GOT3 (cell line): ENCODE measurements at regions not wholly inside any gene's neighbourhood (a gene's known extent, or its start where the extent isn't known, plus 50 kb on each side); places are given as distances from the start of the nearest gene placed in this dataset.

Experiments used
- DNase-seq: peaks from one replicate; lab custom pipeline; 2025; ENCODE audit warnings: mixed read lengths; lab: John Stamatoyannopoulos, UW

DNA sequence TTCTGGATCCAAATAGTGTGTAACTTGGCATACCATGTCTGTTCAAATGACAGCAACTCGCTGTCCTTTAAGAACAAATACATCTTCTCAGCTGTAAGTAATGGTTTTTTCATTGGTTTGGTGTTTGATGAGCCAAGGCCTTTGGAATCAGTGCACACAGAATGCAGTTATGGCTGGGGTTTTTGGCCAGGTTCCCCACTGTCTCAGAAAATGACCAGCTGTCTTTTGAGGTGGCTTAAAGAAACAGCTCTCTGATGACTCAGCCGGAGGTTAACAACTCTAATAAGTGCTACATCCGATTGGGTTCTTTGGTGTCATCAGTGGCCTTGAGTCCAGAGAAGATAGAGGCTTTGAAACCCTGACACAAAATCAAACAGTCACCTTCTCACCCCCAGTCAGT lies 688.4 kb downstream of the REEP3 start:
- DNase-seq = no peak

DNA sequence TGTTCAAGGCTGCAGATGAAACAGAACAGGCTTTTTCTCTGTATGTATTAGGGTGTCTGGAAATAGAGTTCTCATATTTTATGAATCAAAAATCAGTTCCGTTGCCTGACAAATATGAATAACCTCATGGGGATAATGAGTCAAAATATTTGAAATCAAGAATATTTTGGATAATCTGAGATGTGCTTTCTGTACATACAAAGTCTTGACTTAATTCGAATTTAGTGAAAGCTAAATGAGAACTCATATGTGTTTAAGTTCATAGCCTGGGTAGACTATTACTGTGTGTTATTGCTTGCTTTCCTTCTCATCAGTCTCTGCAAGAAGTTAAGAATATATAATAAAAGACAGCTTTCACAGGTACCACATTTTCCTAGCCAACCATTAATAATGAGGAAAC lies 689.0 kb downstream of the REEP3 start:
- no peak for DNase-seq

DNA sequence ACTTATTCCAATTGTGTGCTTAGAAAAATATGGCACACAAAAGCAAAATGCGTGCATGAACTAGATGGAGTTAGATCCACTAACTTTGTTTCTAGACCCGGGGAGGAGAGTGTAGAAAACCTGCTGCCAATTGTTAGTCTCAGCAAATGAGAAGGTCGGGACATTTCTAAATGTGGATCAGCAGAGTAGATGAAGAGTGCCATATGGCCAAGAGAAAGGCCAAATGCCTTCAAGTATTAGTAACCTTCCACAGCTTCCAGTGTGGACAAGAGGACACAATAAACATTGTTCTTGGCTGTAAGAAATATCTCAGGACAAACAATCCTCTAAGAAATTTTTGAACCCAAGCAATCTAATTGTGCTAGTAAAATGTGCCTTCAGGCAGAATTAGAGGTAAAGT lies 690.3 kb downstream of the REEP3 start:
- DNase-seq = no peak

DNA sequence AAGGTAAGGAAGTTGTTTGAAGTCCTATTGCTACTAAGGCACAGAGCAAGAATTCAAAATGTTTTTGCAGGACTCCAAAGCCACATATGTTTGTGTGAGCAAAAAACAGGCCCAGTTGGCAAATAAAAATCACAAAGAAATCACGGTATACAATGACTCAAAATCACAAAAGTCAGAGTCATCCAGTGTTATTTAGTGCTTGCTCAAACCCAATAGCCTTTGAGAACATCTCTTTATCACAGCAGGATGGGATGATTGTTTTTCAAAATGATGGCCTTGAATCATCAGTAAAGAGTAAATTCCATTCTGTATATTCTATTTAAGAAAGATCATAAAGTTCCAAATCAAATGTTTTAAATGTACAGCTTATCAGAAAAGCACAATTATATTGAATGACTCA lies 693.9 kb downstream of the REEP3 start:
- DNase-seq = no peak

GRCh38 chr10:64219271-64220025 lies 698.2 kb downstream of the REEP3 start:
- no peak for DNase-seq

- no peak for DNase-seq
Measured at GRCh38 chr10:64234489-64234888, 713.3 kb downstream of the REEP3 start.

DNA sequence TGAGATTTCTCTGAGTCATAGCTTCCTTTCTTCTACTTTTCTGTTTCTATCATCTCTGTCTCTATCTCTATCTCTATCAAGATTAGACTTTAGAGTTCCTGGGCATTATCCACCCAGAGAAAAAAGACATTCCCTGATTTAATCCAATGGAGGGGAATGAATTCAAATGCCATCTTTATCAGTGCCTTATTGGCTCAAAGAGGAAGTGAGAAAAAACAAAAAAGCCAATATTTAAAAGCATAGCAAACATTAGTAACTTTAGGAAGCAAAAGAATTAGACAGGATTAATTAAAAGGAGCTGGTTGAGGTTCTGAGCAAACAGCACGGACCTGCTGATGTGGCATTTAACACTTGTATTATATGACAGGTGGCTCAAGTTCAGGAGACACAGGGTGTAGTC lies 736.5 kb downstream of the REEP3 start:
- DNase-seq = no peak

GRCh38 chr10:64261092-64261491 lies 739.9 kb downstream of the REEP3 start:
- DNase-seq = no peak

GRCh38 chr10:64261676-64262075 lies 740.5 kb downstream of the REEP3 start:
- DNase-seq = no peak

- DNase-seq = no peak
Measured at GRCh38 chr10:64265961-64266360, 744.8 kb downstream of the REEP3 start.

DNA sequence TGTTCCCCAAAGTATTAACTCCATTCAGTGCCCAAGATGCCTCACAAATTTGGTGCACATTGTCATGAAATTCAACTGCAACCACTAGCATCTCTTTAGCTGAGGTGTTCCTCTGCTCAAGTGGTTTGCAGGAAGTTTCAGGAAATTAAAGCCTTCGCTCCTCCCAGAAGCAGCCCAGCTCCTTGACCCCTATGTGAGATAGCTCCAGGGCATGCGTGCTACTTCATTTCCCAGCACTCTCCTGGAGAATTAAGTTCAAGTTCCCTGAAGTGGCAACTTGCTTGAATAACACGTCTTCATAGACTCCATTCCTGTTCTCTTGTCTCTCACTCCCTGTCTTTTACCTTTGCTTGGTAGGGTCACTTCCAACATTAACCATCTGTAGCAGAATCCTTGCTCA lies 750.3 kb downstream of the REEP3 start:
- no peak for DNase-seq

DNA sequence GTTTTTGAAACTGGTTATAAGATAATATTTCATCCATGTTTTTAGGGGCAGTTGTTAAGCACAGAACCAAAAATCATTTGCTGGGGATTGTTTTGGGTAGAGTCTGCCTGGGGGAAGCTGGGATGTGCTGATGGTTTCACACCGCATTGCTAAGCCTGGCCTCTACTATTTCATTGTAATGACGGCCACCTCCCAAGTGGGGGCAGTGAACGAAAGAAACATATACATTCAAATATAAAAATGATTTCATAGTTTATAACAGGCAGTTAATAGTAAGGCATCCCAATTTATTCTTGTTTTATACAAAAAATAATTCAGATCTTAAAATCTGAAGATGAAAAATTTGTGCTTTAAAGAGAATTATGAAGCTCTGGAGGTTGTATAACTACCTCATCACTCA lies 750.8 kb downstream of the REEP3 start:
- no peak for DNase-seq

- no peak for DNase-seq
Measured at GRCh38 chr10:64275001-64275400, 753.8 kb downstream of the REEP3 start.

- no peak for DNase-seq
Measured at GRCh38 chr10:64275774-64276173, 754.6 kb downstream of the REEP3 start.

GRCh38 chr10:64277536-64277935 lies 756.3 kb downstream of the REEP3 start:
- no peak for DNase-seq

DNA sequence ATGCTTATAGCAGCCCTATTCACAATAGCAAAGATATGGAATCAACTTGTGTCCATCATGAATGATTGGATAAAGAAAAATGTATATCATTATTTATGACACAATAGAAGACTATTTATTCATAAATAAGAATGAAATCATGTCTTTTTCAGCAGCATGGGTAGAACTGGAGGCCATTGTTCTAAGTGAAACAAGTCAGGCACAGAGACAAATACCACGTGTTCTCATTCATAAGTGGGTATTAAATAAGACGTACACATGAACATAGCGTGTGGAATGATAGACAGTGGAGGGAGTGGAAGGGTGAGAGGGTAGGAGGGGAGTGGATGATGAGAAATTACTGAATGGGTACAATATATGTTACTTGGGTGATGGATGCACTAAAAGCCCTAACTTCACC lies 762.4 kb downstream of the REEP3 start:
- DNase-seq = no peak

DNA sequence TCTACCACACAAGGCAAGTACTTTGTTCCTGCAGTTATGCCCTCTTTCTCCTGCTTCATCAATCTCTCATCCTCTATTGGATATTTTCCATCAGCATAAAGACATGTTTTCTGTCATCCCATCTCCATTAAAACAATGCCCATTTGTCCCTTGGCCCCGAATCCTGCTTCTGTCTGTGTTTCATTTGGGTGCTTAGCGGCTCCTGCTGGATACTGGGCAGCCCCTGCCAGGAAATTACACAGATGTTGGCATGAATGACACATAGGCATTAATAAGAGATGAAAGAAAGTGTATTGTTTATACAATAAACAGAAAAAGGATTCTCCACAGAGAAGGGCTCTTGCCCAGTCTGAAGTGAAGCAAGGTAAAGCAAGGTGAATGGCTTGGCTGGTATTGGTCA lies 765.3 kb downstream of the REEP3 start:
- no peak for DNase-seq

DNA sequence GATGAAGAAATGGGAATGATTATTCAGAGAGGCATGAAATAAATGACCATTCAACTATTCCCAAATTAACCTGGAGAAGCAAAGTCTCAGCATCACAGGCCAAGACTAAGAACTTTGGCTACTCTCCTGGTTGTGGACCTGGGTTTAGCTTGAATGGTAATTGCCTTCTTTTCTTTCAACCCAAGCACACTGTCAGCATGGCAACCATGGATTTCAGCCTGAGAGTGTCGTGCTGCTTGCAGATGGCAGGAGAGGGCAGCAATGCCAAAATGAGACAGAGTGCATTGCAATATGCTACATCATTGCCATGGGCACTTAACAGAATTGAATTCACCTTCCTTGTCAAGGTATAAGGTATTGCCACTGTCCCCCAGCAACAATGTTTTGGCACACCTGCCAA lies 767.2 kb downstream of the REEP3 start:
- no peak for DNase-seq

- no peak for DNase-seq
Measured at GRCh38 chr10:64303566-64303965, 782.4 kb downstream of the REEP3 start.

DNA sequence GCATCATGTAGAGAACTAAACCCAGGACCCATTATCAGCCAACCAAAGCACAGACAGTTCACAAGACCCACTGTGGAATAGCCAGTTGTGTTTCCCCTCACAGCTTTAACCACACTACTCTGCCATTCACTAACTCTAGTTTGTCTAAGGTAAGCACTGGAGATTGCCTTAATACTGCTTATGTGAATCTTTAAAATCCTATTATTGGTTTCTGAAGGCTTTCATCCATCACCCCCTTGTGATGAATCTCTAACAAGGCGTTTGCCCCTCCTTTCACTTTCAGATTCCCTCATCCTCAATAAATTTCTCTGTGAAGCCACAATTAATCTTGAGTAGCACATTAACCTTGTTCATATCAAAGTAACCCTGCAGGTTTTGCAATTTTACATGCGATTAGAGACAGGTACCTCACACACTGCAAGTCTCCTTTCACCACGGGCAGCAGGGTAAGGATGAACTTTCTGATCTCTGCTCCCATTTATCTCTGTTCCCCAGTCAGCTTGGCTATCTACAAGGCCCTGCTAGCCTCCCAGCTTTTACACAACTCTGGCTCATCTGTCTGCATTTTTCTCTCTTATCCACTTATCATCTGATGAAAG lies 785.6 kb downstream of the REEP3 start:
- no peak for DNase-seq

- no peak for DNase-seq
Measured at GRCh38 chr10:64312876-64313275, 791.7 kb downstream of the REEP3 start.

DNA sequence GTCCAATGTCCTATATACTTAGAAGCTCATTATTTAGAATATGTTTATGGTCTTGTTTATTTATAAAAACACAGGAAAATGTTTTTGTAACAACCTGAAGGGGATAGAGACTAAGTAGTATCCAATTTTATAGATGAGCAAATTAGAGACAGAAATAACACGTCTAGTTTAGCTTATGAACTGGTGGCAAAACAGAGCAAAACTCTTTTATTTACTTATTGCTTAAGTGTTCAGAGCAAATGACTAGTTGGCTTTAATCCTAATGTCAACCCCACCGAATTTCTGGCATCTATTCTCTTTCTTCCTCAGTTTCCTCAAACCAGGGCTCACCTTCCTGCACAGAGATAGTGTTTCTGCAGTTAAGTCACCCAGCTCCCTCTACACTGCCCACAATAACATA lies 792.8 kb downstream of the REEP3 start:
- no peak for DNase-seq

- DNase-seq = no peak
Measured at GRCh38 chr10:64316416-64316815, 795.2 kb downstream of the REEP3 start.

- DNase-seq = no peak
Measured at GRCh38 chr10:64316833-64317232, 795.6 kb downstream of the REEP3 start.
